ENCODE measurements at regions not wholly inside any gene's neighbourhood (a gene's known extent, or its start where the extent isn't known, plus 50 kb on each side); places are given as distances from the start of the nearest gene placed in this dataset.

DNA sequence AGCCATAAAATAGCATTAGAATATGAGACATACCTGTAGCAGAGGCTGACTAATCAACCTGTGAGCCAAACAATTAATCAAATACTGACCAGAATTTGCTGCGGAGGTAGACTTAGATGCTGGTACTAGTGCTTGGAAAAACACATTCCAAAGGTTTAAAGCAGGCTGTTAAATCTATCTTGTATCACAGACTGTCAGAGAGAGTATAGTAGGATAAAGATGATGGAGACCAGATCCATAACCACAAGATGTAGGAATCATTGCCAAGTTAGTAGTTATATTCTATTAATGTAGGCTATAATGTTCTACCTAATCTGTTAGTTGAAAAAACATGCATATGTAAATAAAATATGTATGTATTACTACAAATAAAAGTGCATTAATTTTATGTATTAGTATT is 726.2 kb downstream of the SLC6A15 start:
- Histone ChIP-seq H3K4me1 (replicated peaks in 1 of 2) (no peaks in the 10 kb centered on the region), H3K27ac (no peak overlapping the region), H3K27me3 (no peaks in the 10 kb centered on the region), H3K4me3 (no peak overlapping the region), H3K9me3 (replicated peaks in 1 of 3) (no peaks in the 10 kb centered on the region), H3K36me3 (replicated peaks in 1 of 2) (no peaks in the 10 kb centered on the region)
- DNase-seq = no peak
- intact Hi-C loops (cut with DNase I) = no loop called here
- TF ChIP-seq POLR2A (IDR thresholded peaks at IDR 0.05) = no peak
- TF ChIP-seq, protein P1, sequence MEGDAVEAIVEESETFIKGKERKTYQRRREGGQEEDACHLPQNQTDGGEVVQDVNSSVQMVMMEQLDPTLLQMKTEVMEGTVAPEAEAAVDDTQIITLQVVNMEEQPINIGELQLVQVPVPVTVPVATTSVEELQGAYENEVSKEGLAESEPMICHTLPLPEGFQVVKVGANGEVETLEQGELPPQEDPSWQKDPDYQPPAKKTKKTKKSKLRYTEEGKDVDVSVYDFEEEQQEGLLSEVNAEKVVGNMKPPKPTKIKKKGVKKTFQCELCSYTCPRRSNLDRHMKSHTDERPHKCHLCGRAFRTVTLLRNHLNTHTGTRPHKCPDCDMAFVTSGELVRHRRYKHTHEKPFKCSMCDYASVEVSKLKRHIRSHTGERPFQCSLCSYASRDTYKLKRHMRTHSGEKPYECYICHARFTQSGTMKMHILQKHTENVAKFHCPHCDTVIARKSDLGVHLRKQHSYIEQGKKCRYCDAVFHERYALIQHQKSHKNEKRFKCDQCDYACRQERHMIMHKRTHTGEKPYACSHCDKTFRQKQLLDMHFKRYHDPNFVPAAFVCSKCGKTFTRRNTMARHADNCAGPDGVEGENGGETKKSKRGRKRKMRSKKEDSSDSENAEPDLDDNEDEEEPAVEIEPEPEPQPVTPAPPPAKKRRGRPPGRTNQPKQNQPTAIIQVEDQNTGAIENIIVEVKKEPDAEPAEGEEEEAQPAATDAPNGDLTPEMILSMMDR (IDR thresholded peaks at IDR 0.05) = no peak
- 62 to 79% (median 70%) methylated on average over 1 of the region's 1 CpG for WGBS, 4 donors

DNA sequence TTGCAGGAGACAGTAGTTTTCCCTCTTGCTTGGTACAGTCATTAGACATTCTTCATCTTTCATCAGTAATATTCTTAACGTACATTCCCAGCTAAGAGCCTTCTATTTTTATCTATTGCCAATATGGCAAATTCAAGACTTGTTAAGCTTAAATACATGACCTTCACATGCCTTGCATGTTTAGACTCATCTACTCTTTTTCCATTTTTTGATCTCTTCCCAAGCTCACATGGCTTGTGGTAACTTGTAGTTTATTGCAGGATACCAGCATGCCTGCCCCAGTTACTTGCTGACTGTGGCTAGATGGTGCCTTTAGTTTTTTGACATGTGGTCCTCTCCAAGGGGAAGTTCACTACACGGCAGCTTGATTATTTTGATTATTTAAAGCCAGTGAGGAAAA is 729.0 kb downstream of the SLC6A15 start:
- TF ChIP-seq, protein P1 (IDR thresholded peaks at IDR 0.05) = no peak
- TF ChIP-seq POLR2A (IDR thresholded peaks at IDR 0.05) = no peak
- DNase-seq = no peak
- Histone ChIP-seq H3K36me3 (replicated peaks in 1 of 2) (no peaks in the 10 kb centered on the region), H3K9me3 (replicated peaks in 1 of 3) (no peaks in the 10 kb centered on the region), H3K27me3 (no peaks in the 10 kb centered on the region), H3K4me1 (replicated peaks in 1 of 2) (no peaks in the 10 kb centered on the region), H3K4me3 (no peak overlapping the region), H3K27ac (no peak overlapping the region)
- 55 to 70% (median 57%) methylated on average over 2 of the region's 2 CpGs for WGBS, 4 donors
- intact Hi-C loops (cut with DNase I) = no loop called here

DNA sequence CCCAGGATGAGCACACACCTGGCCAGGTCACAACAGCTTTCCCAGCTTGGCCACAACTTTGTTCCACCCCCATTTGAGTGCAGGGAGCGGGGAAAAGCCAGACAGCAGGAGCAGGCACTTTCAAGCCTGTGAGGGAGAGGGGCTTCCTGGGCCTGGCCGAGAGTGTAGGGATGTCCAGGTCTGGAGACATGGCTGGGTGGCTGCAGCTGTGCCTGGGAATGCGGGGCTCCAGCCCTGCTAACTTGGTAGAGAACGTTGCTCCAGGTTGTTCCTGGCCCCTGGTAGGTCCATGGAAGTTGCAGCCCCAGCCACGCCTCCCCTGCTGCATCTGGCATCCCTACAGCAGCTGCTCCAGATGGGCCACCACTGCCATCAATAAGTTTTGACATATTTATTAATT is 738.5 kb downstream of the SLC6A15 start:
- TF ChIP-seq, protein P1 (IDR thresholded peaks at IDR 0.05) = no peak
- TF ChIP-seq POLR2A (IDR thresholded peaks at IDR 0.05) = no peak

DNA sequence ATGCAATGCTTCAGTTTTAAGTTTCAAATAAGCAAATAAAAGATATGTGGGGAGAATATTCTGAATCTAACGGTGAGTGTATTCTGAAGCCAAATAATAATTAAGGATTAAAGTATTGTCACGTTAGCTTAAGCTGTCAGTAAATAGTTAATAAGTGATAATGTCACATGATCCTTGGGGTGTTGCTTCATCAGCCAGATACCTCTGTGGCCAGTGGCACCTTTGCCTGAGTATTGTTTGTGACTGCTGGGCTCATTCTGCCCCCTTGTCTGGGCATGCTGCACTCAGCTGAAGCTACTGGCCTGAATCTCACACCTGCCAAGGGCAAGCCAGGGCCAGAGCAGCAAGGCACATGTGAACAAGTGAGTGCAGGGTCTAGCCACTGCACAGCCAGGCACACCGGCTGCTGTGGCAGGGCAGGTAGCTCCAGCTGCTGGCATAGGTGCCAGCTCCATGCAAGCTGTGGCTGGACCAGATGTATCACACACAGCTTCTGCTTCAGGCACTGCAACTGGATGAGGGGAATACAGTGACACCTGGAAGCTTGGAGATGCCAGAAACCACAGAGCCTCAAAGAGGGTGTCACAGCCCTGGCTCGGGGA is 739.7 kb downstream of the SLC6A15 start:
- Histone ChIP-seq H3K27ac (no peak overlapping the region), H3K9me3 (replicated peaks in 1 of 3) (no peaks in the 10 kb centered on the region), H3K4me1 (replicated peaks in 1 of 2) (no peaks in the 10 kb centered on the region), H3K27me3 (no peaks in the 10 kb centered on the region), H3K36me3 (replicated peaks in 1 of 2) (no peaks in the 10 kb centered on the region), H3K4me3 (no peak overlapping the region)
- TF ChIP-seq POLR2A (IDR thresholded peaks at IDR 0.05) = no peak
- TF ChIP-seq, protein P1 (IDR thresholded peaks at IDR 0.05) = no peak
- no peak for DNase-seq
- intact Hi-C loops (cut with DNase I) = no loop called here
- WGBS, 4 donors = 66 to 83% (median 77%) methylated on average over 2 to 4 of the region's 4 CpGs

More for the DNA sequence above, 738.5 kb downstream of the SLC6A15 start:
- Histone ChIP-seq H3K27me3 (no peaks in the 10 kb centered on the region), H3K36me3 (replicated peaks in 1 of 2) (no peaks in the 10 kb centered on the region), H3K4me3 (no peak overlapping the region), H3K27ac (no peak overlapping the region), H3K4me1 (replicated peaks in 1 of 2) (no peaks in the 10 kb centered on the region), H3K9me3 (replicated peaks in 1 of 3) (no peaks in the 10 kb centered on the region)
- intact Hi-C loops (cut with DNase I) = no loop called here
- 80 to 88% (median 82%) methylated on average over 4 to 5 of the region's 5 CpGs for WGBS, 4 donors
- no peak for DNase-seq

Data from adrenal gland (tissue), 9 donors.